RWPE2 (cell line): ENCODE measurements at regions not wholly inside any gene's neighbourhood (a gene's known extent, or its start where the extent isn't known, plus 50 kb on each side); places are given as distances from the start of the nearest gene placed in this dataset.
"Not testable (repeated sequence)": the region's sequence is repeated elsewhere in the genome, so short reads cannot be mapped to it uniquely, and the experiment has no call there.

Experiments
- ATAC-seq: fragments of 200-7000 bp; cut with Tn5 transposase; 3 replicates; pipeline ENCODE4 v1.9.1; 2021; ENCODE audit warnings: low read depth
- DNase-seq: peaks from one replicate; pipeline ENCODE4 v3.0.0-alpha.2; 2020; ENCODE audit warnings: low spot score
- H3K27ac ChIP-seq: fragments of 450-650 bp; 2 replicates; pipeline ENCODE4 v1.5.1; 2017; ENCODE audit warnings: mild to moderate bottlenecking; ENCODE audit not compliant: poor library complexity, severe bottlenecking
- H3K27me3 ChIP-seq: fragments of 250-450 bp; sonication (Bioruptor Pico); 2 replicates; pipeline ENCODE4 v1.5.1; 2021; ENCODE audit warnings: mild to moderate bottlenecking, moderate library complexity; ENCODE audit not compliant: insufficient read depth, poor library complexity, severe bottlenecking
- H3K36me3 ChIP-seq: fragments of 250-450 bp; sonication (Bioruptor Pico); 2 replicates; pipeline ENCODE4 v1.5.1; 2020; ENCODE audit warnings: low read depth, mild to moderate bottlenecking, moderate library complexity
- H3K4me1 ChIP-seq: fragments of 250-450 bp; sonication (Bioruptor Pico); 2 replicates; pipeline ENCODE4 v1.5.1; 2021; ENCODE audit warnings: mild to moderate bottlenecking, moderate library complexity; ENCODE audit not compliant: insufficient read depth, poor library complexity, severe bottlenecking
- H3K4me3 ChIP-seq: fragments of 250-450 bp; sonication (Bioruptor Pico); 2 replicates; pipeline ENCODE4 v1.5.1; 2021; ENCODE audit warnings: mild to moderate bottlenecking, moderate library complexity; ENCODE audit not compliant: severe bottlenecking
- H3K9me3 ChIP-seq: fragments of 250-450 bp; sonication (Bioruptor Pico); 2 replicates; pipeline ENCODE4 v1.5.1; 2021; ENCODE audit warnings: mild to moderate bottlenecking, moderate library complexity; ENCODE audit not compliant: severe bottlenecking
- CTCF ChIP-seq: fragments of 450-650 bp; IDR thresholded peaks from one replicate; pipeline ENCODE4 v1.5.1; 2017; ENCODE audit warnings: mild to moderate bottlenecking, moderate library complexity; ENCODE audit not compliant: poor library complexity, severe bottlenecking

- H3K27me3 ChIP-seq: no peaks in the 10 kb centered on the region
- H3K4me3 ChIP-seq: no peak overlapping the region
- H3K4me1 ChIP-seq: no peaks in the 10 kb centered on the region
- no peaks in the 10 kb centered on the region for H3K9me3 ChIP-seq
- TF ChIP-seq CTCF: no peak
- no peak for DNase-seq
- no peaks in the 10 kb centered on the region for H3K36me3 ChIP-seq
- no peak for ATAC-seq
- H3K27ac ChIP-seq: no peak overlapping the region
Measured at GRCh38 chr1:14282707-14283106, 315.8 kb upstream of the KAZN start.

GRCh38 chr1:14285238-14285637 lies 313.2 kb upstream of the KAZN start:
- Histone ChIP-seq H3K4me1 (no peaks in the 10 kb centered on the region), H3K27me3 (no peaks in the 10 kb centered on the region), H3K27ac (no peak overlapping the region), H3K9me3 (no peaks in the 10 kb centered on the region), H3K4me3 (no peak overlapping the region), H3K36me3 (no peaks in the 10 kb centered on the region)
- DNase-seq (no peak), ATAC-seq (no peak)
- TF ChIP-seq CTCF: no peak

GRCh38 chr1:14291182-14291581 lies 307.3 kb upstream of the KAZN start:
- not testable (repeated sequence) for H3K27me3 ChIP-seq, H3K9me3 ChIP-seq, H3K4me3 ChIP-seq, H3K27ac ChIP-seq, H3K36me3 ChIP-seq, H3K4me1 ChIP-seq
- ATAC-seq: peak; percentile 77
- peak; percentile 79 for DNase-seq

- Histone ChIP-seq H3K4me3 (no peak overlapping the region), H3K4me1 (peaks cover 4% of the 10 kb centered on the region)
- no peak for TF ChIP-seq CTCF
Measured at GRCh38 chr1:14292520-14292919, 306.0 kb upstream of the KAZN start.

GRCh38 chr1:14294006-14294405 lies 304.5 kb upstream of the KAZN start:
- H3K27ac ChIP-seq: no peak overlapping the region
- no peaks in the 10 kb centered on the region for H3K36me3 ChIP-seq
- ATAC-seq (no peak), DNase-seq (no peak)
- no peaks in the 10 kb centered on the region for H3K27me3 ChIP-seq
- no peak overlapping the region for H3K4me3 ChIP-seq
- TF ChIP-seq CTCF: no peak
- no peaks in the 10 kb centered on the region for H3K9me3 ChIP-seq
- H3K4me1 ChIP-seq: peaks cover 4% of the 10 kb centered on the region

More at GRCh38 chr1:14292520-14292919, 306.0 kb upstream of the KAZN start:
- no peak for DNase-seq
- Histone ChIP-seq H3K9me3 (no peaks in the 10 kb centered on the region), H3K27ac (no peak overlapping the region), H3K27me3 (no peaks in the 10 kb centered on the region), H3K36me3 (no peaks in the 10 kb centered on the region)
- ATAC-seq: no peak
